Astrocyte of the cerebellum (primary cell): ENCODE measurements at regions not wholly inside any gene's neighbourhood (a gene's known extent, or its start where the extent isn't known, plus 50 kb on each side); places are given as distances from the start of the nearest gene placed in this dataset.
"Not testable (repeated sequence)": the region's sequence is repeated elsewhere in the genome, so short reads cannot be mapped to it uniquely, and the experiment has no call there.

Source experiments
- DNase-seq: peaks from one replicate; pipeline ENCODE4 v3.0.0-alpha.2; 2011; ENCODE audit warnings: low read depth
- H3K4me3 ChIP-seq: 2 replicates; pipeline ENCODE4 v1.5.1; 2011; ENCODE audit warnings: mild to moderate bottlenecking, low read depth, low read length, moderate library complexity
- in situ Hi-C: cut with HindIII; loops from 2 replicates; pipeline ENCODE4 v1.10.0; 2017; ENCODE audit warnings: low sequenced_read_pairs
- TF ChIP-seq, protein P1 (sequence below): IDR thresholded peaks from 2 replicates; pipeline ENCODE4 v1.5.1; 2012; ENCODE audit warnings: low read length, low read depth, moderate library complexity, mild to moderate bottlenecking; ENCODE audit errors: missing control alignments

DNA sequence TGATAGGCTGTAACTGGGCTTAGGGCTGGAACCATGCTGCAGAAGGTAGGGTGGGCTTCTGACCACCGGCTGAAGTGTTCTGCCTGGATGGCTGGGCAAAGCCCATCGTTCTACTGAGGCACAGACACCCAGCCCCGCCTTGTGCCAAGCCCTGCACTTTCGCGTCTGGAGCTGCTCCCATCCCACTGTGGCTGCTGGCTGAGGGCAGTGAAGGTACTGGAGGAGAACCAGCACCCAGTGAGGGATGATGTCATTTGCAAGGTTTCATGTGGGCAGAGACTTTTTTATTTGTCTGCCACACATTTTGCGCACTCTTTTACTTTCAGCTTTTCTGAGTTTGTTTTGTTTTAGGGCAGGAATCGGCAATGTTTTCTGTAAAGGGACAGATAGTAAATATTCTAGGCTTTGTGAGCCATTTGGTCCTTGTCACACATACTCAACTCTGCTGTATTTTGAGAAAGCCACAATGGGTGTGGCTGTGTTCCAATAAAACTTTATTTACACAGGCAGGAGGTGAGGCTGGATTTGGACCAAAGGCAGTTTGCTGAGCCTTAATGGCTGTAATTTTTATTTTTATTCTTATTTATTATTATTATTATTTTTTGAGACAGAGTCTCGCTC is 85.6 kb downstream of the ASB1 start:
- no peak overlapping the region for H3K4me3 ChIP-seq
- DNase-seq = no peak
- TF ChIP-seq, protein P1, sequence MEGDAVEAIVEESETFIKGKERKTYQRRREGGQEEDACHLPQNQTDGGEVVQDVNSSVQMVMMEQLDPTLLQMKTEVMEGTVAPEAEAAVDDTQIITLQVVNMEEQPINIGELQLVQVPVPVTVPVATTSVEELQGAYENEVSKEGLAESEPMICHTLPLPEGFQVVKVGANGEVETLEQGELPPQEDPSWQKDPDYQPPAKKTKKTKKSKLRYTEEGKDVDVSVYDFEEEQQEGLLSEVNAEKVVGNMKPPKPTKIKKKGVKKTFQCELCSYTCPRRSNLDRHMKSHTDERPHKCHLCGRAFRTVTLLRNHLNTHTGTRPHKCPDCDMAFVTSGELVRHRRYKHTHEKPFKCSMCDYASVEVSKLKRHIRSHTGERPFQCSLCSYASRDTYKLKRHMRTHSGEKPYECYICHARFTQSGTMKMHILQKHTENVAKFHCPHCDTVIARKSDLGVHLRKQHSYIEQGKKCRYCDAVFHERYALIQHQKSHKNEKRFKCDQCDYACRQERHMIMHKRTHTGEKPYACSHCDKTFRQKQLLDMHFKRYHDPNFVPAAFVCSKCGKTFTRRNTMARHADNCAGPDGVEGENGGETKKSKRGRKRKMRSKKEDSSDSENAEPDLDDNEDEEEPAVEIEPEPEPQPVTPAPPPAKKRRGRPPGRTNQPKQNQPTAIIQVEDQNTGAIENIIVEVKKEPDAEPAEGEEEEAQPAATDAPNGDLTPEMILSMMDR = no peak
- in situ Hi-C loops = no loop called here

- TF ChIP-seq, protein P1 = peak; percentile 62
- in situ Hi-C loops = no loop called here
- DNase-seq = no peak
- H3K4me3 ChIP-seq = no peak overlapping the region
Observed at GRCh38 chr2:238513346-238513745, 86.6 kb downstream of the ASB1 start.

DNA sequence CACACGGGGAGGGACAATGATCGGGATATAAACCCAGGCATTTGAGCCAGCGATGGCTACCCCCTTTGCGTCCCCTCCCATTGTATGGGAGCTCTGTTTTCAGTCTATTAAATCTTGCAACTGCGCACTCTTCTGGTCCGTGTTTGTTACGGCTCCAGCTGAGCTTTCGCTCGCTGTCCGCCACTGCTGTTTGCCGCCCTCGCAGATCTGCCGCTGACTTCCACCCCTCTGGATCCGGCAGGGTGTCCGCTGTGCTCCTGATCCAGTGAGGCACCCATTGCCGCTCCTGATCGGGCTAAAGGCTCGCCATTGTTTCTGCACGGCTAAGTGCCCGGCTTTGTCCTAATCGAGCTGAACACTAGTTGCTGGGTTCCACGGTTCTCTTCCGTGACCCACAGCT is 87.3 kb downstream of the ASB1 start:
- DNase-seq, in situ Hi-C loops, H3K4me3 ChIP-seq: not testable (repeated sequence)

- no peak overlapping the region for H3K4me3 ChIP-seq
- TF ChIP-seq, protein P1 = no peak
- DNase-seq = no peak
- in situ Hi-C loops = loop anchor here (5.0 kb wide), 1 partner anchor 72 kb away; no protein-coding TSS in a partner anchor
Observed at GRCh38 chr2:238515377-238515776, 88.7 kb downstream of the ASB1 start.

- no peak for DNase-seq
- TF ChIP-seq, protein P1 = no peak
- no peak overlapping the region for H3K4me3 ChIP-seq
- in situ Hi-C loops = loop anchor here (5.0 kb wide), 1 partner anchor 70 kb away; no protein-coding TSS in a partner anchor
Observed at GRCh38 chr2:238517209-238517608, 90.5 kb downstream of the ASB1 start.

GRCh38 chr2:238518172-238518820 is 91.6 kb downstream of the ASB1 start:
- no peak for DNase-seq
- TF ChIP-seq, protein P1 = no peak
- in situ Hi-C loops = loop anchor here (5.0 kb wide), 1 partner anchor 69 kb away; no protein-coding TSS in a partner anchor
- no peak overlapping the region for H3K4me3 ChIP-seq

GRCh38 chr2:238518821-238519186 is 92.1 kb downstream of the ASB1 start:
- in situ Hi-C loops = loop anchor here (5.0 kb wide), 1 partner anchor 68 kb away; no protein-coding TSS in a partner anchor
- H3K4me3 ChIP-seq = no peak overlapping the region
- TF ChIP-seq, protein P1 = no peak
- no peak for DNase-seq
